Smooth muscle cell (in vitro differentiated cells): ENCODE measurements at regions not wholly inside any gene's neighbourhood (a gene's known extent, or its start where the extent isn't known, plus 50 kb on each side); places are given as distances from the start of the nearest gene placed in this dataset.

Experiments
- DNase-seq: peaks from one replicate; lab custom pipeline; 2025; ENCODE audit not compliant: unreplicated experiment; lab: John Stamatoyannopoulos, UW
- H2AFZ ChIP-seq: fragments of 200-600 bp; sonication (generic); 2 replicates; pipeline ENCODE4 v1.6.0; 2016; ENCODE audit warnings: antibody characterized with exemption, low read depth, mild to moderate bottlenecking
- H3F3A ChIP-seq: fragments of 200-600 bp; sonication (generic); 2 replicates; pipeline ENCODE4 v1.6.0; 2017; ENCODE audit warnings: antibody characterized with exemption, low read depth
- H3K27ac ChIP-seq: fragments of 200-600 bp; sonication (generic); 2 replicates; pipeline ENCODE4 v1.5.1; 2016; ENCODE audit warnings: low read depth, mild to moderate bottlenecking
- H3K27me3 ChIP-seq: fragments of 200-600 bp; sonication (generic); 2 replicates; pipeline ENCODE4 v1.6.1; 2016; ENCODE audit warnings: low read depth, mild to moderate bottlenecking
- H3K36me3 ChIP-seq: fragments of 200-600 bp; sonication (generic); 2 replicates; pipeline ENCODE4 v1.5.1; 2016; ENCODE audit warnings: low read depth
- H3K4me1 ChIP-seq: fragments of 200-600 bp; sonication (generic); 2 replicates; pipeline ENCODE4 v1.5.1; 2016; ENCODE audit warnings: low read depth
- H3K4me2 ChIP-seq: fragments of 200-600 bp; sonication (generic); 2 replicates; pipeline ENCODE4 v1.6.0; 2016; ENCODE audit warnings: mild to moderate bottlenecking
- H3K4me3 ChIP-seq: fragments of 200-600 bp; sonication (generic); 2 replicates; pipeline ENCODE4 v1.5.1; 2016; ENCODE audit warnings: mild to moderate bottlenecking
- H3K79me2 ChIP-seq: fragments of 200-600 bp; sonication (generic); 2 replicates; pipeline ENCODE4 v1.6.0; 2016; ENCODE audit warnings: low read depth, mild to moderate bottlenecking
- H3K9ac ChIP-seq: fragments of 200-600 bp; sonication (generic); 2 replicates; pipeline ENCODE4 v1.6.0; 2016; ENCODE audit warnings: low read depth
- H3K9me3 ChIP-seq: fragments of 200-600 bp; sonication (generic); replicated peaks from 2 replicates; pipeline ENCODE4 v1.5.1; 2016; ENCODE audit warnings: low read depth
- H4K20me1 ChIP-seq: fragments of 200-600 bp; sonication (generic); 2 replicates; pipeline ENCODE4 v1.6.0; 2016; ENCODE audit warnings: low read depth
- CTCF ChIP-seq: fragments of 200-600 bp; sonication (generic); IDR thresholded peaks from 2 replicates; pipeline ENCODE4 v1.5.1; 2017; ENCODE audit warnings: borderline replicate concordance, mild to moderate bottlenecking, antibody characterized with exemption; ENCODE audit not compliant: insufficient read depth, poor library complexity, severe bottlenecking
- WGBS: methylation state at CpG from one replicate; pipeline ENCODE4 v1.1.7; 2016; ENCODE audit warnings: low lambda C conversion rate; 5-methylcytosine and 5-hydroxymethylcytosine counted together

GRCh38 chr3:139204728-139205127 is 139.1 kb upstream of the MRPS22 start:
- Histone ChIP-seq H3K4me1 (no peaks in the 10 kb centered on the region), H3K27ac (no peak overlapping the region), H3K27me3 (peaks cover 10% of the 10 kb centered on the region), H3K79me2 (no peaks in the 10 kb centered on the region), H3K4me3 (no peak overlapping the region), H3F3A (no peaks in the 10 kb centered on the region), H3K9ac (no peak overlapping the region), H3K9me3 (no peaks in the 10 kb centered on the region), H3K36me3 (no peaks in the 10 kb centered on the region), H3K4me2 (no peak overlapping the region), H4K20me1 (no peaks in the 10 kb centered on the region), H2AFZ (no peak overlapping the region)
- TF ChIP-seq CTCF = no peak
- WGBS = 85% methylated on average over 1 of the region's 1 CpG
- DNase-seq = no peak

GRCh38 chr3:139213936-139214335 is 129.9 kb upstream of the MRPS22 start:
- Histone ChIP-seq H3K27me3 (no peaks in the 10 kb centered on the region), H2AFZ (no peak overlapping the region), H3F3A (no peaks in the 10 kb centered on the region)

GRCh38 chr3:139216958-139217357 is 126.9 kb upstream of the MRPS22 start:
- no peak overlapping the region for H3K9ac ChIP-seq
- H3K79me2 ChIP-seq = no peaks in the 10 kb centered on the region
- H3K27ac ChIP-seq = no peak overlapping the region
- no peak overlapping the region for H3K4me2 ChIP-seq
- H3K36me3 ChIP-seq = no peaks in the 10 kb centered on the region
- no peaks in the 10 kb centered on the region for H3K4me1 ChIP-seq
- H4K20me1 ChIP-seq = no peaks in the 10 kb centered on the region
- no peaks in the 10 kb centered on the region for H3F3A ChIP-seq
- H2AFZ ChIP-seq = no peak overlapping the region
- no peaks in the 10 kb centered on the region for H3K27me3 ChIP-seq
- no peak overlapping the region for H3K4me3 ChIP-seq
- no peak for TF ChIP-seq CTCF
- DNase-seq = no peak
- no peaks in the 10 kb centered on the region for H3K9me3 ChIP-seq

More at GRCh38 chr3:139213936-139214335, 129.9 kb upstream of the MRPS22 start:
- Histone ChIP-seq H3K27ac (no peak overlapping the region), H3K4me1 (no peaks in the 10 kb centered on the region), H3K79me2 (no peaks in the 10 kb centered on the region), H3K4me3 (no peak overlapping the region), H3K9me3 (no peaks in the 10 kb centered on the region), H3K4me2 (no peak overlapping the region), H3K36me3 (no peaks in the 10 kb centered on the region), H3K9ac (no peak overlapping the region), H4K20me1 (no peaks in the 10 kb centered on the region)
- WGBS = 79% methylated on average over 5 of the region's 5 CpGs
- DNase-seq = no peak
- TF ChIP-seq CTCF = no peak

- no peak overlapping the region for H2AFZ ChIP-seq
- DNase-seq = no peak
Observed at GRCh38 chr3:139217633-139218032, 126.2 kb upstream of the MRPS22 start.

More at GRCh38 chr3:139217633-139218032, 126.2 kb upstream of the MRPS22 start:
- no peak overlapping the region for H3K4me3 ChIP-seq
- 94% methylated on average over 3 of the region's 3 CpGs for WGBS
- no peak overlapping the region for H3K9ac ChIP-seq
- no peak overlapping the region for H3K4me2 ChIP-seq
- no peaks in the 10 kb centered on the region for H3K36me3 ChIP-seq
- H3K27ac ChIP-seq = no peak overlapping the region
- no peaks in the 10 kb centered on the region for H3K79me2 ChIP-seq
- no peaks in the 10 kb centered on the region for H3K27me3 ChIP-seq
- H3K9me3 ChIP-seq = no peaks in the 10 kb centered on the region
- H4K20me1 ChIP-seq = no peaks in the 10 kb centered on the region
- no peaks in the 10 kb centered on the region for H3F3A ChIP-seq
- no peaks in the 10 kb centered on the region for H3K4me1 ChIP-seq
- TF ChIP-seq CTCF = no peak
